Activated CD4-positive, alpha-beta T cell treated with anti-CD3 and anti-CD28 coated beads for 24 hours (primary cell): ENCODE measurements at regions not wholly inside any gene's neighbourhood (a gene's known extent, or its start where the extent isn't known, plus 50 kb on each side); places are given as distances from the start of the nearest gene placed in this dataset.
A peak's percentile ranks its signal among the peaks of the same experiment; 100 is the strongest.

Experiments used
- DNase-seq, 2 donors: peaks; one replicate each; pipeline ENCODE4 v3.0.0-alpha.2; 2020; ENCODE audit warnings: low read depth in 2 of 2

- DNase-seq, result no peak
These were observed 65.0 kb upstream of the SLC2A12 start for GRCh38 chr6:134117409-134117808.

DNA sequence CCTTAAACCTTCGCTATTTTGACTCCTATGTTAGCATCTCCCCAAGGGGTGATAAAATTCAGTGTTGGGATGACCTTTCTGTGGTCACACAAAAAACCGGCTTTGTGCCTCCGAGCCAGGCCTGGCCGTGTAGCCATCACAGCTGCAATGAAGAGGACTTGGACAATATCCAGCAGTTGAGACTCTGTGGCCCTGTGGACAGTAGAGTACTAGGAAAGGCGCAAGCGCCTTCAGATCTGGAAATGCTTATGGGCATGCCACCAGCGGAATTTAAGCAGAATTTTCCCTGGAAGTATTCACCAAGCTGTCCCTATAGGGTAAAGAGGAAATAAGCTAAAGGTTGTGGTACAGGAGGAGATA lies 63.3 kb upstream of the SLC2A12 start:
- DNase-seq, result no peak

GRCh38 chr6:134114918-134115714 lies 62.7 kb upstream of the SLC2A12 start:
- DNase-seq, result no peak

DNA sequence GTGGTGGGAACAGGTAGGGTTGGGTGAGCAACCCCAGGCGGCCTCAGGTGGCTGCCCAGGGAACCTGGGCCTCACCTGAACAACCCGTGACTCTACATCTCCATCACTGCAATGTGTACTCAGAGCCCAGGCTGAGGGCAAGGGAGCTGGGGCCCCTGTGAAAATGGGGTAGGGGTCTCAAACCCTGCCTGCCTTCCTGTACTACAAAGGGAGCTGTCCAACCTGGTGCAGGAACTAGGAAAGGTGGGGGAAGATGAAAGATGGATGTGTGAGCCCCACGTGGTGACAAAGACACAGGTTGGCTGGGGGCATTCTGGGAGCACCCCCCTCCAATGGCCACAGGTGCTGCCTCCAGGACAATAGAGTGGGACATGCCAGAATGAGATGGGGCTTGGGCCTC lies 62.1 kb upstream of the SLC2A12 start:
- no peak for DNase-seq

DNA sequence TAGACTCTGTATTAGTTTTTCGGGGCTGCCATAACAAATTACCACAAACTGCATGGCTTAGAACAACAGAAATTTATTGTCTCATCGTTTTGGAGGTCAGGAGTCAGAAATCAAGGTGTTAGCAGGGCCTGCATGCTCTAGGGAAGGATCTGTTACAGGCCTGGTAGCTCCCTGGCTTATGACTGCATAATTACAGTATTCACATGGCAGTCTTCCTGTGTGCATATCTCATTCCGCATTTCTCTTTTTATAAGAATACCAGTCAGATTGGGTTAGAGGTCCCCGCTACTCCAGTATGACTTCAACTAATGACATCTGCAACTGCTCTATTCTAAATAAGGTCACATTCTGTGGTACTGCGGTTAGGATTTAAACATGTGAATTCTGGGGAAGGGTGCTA lies 59.3 kb upstream of the SLC2A12 start:
- DNase-seq, result no peak

GRCh38 chr6:134111062-134111677 lies 58.7 kb upstream of the SLC2A12 start:
- peak; percentile 6 to 26 for DNase-seq

- no peak for DNase-seq
These were observed 54.3 kb upstream of the SLC2A12 start for GRCh38 chr6:134106702-134107101.

GRCh38 chr6:134105940-134106339 lies 53.5 kb upstream of the SLC2A12 start:
- DNase-seq, result no peak

DNA sequence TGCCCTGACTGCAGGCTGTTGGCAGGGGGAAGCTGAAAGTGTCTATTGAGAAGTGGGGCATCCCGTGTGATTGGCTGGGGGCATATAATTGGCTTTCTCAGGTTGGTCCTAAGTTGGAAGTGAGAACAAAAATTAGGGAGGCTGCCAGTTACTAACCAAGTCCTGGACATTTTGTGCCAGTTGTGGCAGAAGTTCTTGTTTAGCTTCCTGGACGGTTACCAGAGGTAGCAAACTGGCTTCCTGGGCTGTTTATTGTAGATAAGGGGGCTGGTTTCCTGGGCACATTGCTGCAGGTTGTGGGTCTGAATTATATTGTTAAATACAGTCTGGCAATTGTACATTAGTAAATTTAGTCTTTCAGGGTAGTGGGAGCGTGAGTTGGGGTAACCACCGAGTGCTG lies 50.6 kb upstream of the SLC2A12 start:
- DNase-seq, result no peak
